ENCODE measurements at regions not wholly inside any gene's neighbourhood (a gene's known extent, or its start where the extent isn't known, plus 50 kb on each side); places are given as distances from the start of the nearest gene placed in this dataset.

DNA sequence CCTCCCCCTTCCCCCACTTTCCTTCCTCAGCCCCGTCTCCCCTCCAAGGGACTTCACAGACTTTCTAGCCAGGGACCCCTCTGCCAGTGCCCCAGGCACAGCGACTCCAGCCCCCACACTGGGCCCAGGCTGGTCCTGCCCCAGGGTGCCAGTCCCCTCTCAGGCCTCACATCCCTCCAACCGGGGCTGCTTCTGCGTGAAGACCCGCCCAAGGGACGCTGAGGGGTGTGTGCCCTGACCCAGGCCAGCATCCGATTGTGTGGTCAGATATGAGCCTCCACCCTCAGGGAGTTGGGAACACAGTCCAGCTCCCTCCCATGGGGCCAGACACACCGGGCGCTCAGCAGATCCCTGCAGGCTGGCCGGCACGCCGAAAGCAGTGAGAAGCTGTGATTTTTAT, 97.0 kb downstream of the MICALL2 start:
- Histone ChIP-seq H3K4me1 (ENCODE audit: control insufficient read depth, insufficient read depth, low read length, poor library complexity, severe bottlenecking) (no peaks in the 10 kb centered on the region), H3K9me3 (ENCODE audit: control insufficient read depth, low read length) (peaks cover 6% of the 10 kb centered on the region), H3K36me3 (ENCODE audit: control insufficient read depth, insufficient read depth, low read length) (no peaks in the 10 kb centered on the region), H3K4me3 (ENCODE audit: extremely low read depth, insufficient read depth, low read length, poor library complexity, severe bottlenecking) (no peak overlapping the region), H3K27ac (ENCODE audit: low read depth, low read length, severe bottlenecking) (no peak overlapping the region)
- WGBS, 2 experiments (ENCODE audit: insufficient coverage in 2 of 2): 84 to 92% methylated on average over 9 to 10 of the region's 12 CpGs

DNA sequence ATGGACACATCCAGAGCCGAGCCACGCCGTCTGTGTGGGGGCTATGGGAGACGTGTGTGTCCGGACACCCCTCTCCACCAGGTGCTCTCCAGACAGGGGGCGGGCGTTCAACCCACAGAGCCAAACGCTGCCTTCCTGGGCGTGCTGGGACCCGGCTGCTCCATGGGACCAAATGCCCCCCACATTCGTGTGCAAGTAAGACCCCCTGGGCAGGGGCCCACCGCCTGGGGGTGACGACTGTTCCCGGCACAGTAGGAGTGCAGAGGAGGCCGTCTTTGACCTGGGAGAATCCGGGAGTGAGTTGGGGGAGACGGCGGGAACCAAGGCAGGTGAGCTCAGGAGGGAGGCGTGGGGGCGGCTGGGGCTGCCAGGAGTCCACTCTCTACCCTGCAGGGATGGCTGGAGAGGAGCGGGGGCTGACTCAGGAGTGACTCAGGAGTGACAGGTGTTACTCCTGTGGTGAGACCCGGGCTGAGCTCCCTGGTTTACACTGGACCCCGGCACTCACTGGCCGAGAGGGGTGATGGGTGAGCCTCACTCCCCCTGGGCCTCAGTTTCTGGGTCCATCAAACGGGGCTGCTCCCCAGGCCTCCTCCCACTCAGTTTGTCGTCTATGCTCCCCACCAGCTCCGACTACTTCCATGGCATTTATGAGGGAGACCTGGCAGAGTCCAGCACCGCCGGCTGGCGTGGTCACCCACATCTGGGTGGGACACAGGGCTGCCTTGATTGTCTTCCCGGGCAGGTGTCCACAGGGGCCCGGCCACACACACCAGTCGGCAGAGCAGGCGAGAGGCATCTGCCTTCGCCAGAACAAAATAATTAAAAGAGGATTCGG, 95.0 kb downstream of the MICALL2 start:
- WGBS, 2 experiments (ENCODE audit: insufficient coverage in 2 of 2): 81 to 85% methylated on average over 33 to 34 of the region's 36 CpGs
- H3K36me3 ChIP-seq (ENCODE audit: control insufficient read depth, insufficient read depth, low read length): no peaks in the 10 kb centered on the region
- H3K27ac ChIP-seq (ENCODE audit: low read depth, low read length, severe bottlenecking): no peak overlapping the region
- no peak overlapping the region for H3K4me3 ChIP-seq (ENCODE audit: extremely low read depth, insufficient read depth, low read length, poor library complexity, severe bottlenecking)
- peaks cover 5% of the 10 kb centered on the region for H3K4me1 ChIP-seq (ENCODE audit: control insufficient read depth, insufficient read depth, low read length, poor library complexity, severe bottlenecking)
- peaks cover 6% of the 10 kb centered on the region for H3K9me3 ChIP-seq (ENCODE audit: control insufficient read depth, low read length)

DNA sequence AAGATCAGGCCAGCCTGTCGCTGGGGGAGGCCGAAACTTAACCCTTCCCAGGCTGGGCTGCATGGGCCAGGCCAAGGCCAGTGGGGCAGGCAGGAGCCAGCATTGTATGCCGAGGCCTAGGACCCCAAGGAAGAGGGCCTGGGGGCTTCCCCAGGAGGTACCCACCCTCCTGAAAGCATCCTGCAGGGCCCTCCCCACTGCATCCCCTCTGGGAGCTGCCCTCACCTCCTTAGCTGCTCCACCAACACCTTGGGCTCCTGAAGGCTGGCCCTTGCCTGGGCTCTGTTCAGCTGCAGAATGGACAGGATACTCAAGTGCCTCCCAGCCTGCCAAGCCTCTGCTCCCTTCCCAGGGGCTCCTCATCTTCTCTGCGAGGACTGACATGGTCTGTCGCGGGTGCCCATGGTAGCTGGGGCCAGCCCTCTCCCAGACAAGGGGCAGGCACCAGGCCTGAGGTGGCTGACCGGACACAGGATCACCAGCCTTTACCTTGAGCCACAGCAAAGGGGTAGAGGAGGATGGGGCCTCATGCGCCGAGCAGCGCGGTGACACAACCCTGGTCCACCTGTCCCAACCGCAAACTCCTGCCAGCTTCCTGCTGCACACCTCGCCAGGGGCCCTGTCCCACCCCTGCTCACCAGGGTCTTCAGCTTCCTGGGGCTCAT, 94.2 kb downstream of the MICALL2 start:
- WGBS, 2 experiments (ENCODE audit: insufficient coverage in 2 of 2): 88 to 89% methylated on average over 11 to 12 of the region's 13 CpGs
- H3K4me1 ChIP-seq (ENCODE audit: control insufficient read depth, insufficient read depth, low read length, poor library complexity, severe bottlenecking): peaks cover 5% of the 10 kb centered on the region
- H3K9me3 ChIP-seq (ENCODE audit: control insufficient read depth, low read length): peaks cover 6% of the 10 kb centered on the region
- no peaks in the 10 kb centered on the region for H3K36me3 ChIP-seq (ENCODE audit: control insufficient read depth, insufficient read depth, low read length)
- H3K4me3 ChIP-seq (ENCODE audit: extremely low read depth, insufficient read depth, low read length, poor library complexity, severe bottlenecking): no peak overlapping the region
- no peak overlapping the region for H3K27ac ChIP-seq (ENCODE audit: low read depth, low read length, severe bottlenecking)

DNA sequence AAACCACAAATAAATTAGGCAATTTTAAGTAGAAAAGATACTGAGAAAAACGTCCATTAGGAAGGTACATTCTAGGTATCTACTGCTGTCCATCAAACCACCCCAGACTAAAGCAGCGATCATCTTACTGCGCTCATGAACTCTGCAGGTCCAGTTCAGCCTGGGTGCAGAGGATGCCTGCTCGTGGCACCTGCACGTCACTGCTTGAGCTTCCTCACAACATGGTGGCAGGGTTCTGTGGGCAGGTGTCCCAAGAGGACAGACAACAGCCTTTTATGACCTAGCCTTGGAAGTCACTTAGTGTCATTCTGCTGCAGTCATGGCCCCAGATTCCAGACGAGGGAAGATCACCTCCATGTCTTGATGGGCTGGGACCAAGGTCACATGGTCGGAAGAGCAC, 93.4 kb downstream of the MICALL2 start:
- Histone ChIP-seq H3K9me3 (ENCODE audit: control insufficient read depth, low read length) (peaks cover 6% of the 10 kb centered on the region), H3K36me3 (ENCODE audit: control insufficient read depth, insufficient read depth, low read length) (no peaks in the 10 kb centered on the region), H3K4me3 (ENCODE audit: extremely low read depth, insufficient read depth, low read length, poor library complexity, severe bottlenecking) (no peak overlapping the region), H3K27ac (ENCODE audit: low read depth, low read length, severe bottlenecking) (no peak overlapping the region), H3K4me1 (ENCODE audit: control insufficient read depth, insufficient read depth, low read length, poor library complexity, severe bottlenecking) (peaks cover 5% of the 10 kb centered on the region)
- 87 to 91% methylated on average over 7 of the region's 7 CpGs for WGBS, 2 experiments (ENCODE audit: insufficient coverage in 2 of 2)

DNA sequence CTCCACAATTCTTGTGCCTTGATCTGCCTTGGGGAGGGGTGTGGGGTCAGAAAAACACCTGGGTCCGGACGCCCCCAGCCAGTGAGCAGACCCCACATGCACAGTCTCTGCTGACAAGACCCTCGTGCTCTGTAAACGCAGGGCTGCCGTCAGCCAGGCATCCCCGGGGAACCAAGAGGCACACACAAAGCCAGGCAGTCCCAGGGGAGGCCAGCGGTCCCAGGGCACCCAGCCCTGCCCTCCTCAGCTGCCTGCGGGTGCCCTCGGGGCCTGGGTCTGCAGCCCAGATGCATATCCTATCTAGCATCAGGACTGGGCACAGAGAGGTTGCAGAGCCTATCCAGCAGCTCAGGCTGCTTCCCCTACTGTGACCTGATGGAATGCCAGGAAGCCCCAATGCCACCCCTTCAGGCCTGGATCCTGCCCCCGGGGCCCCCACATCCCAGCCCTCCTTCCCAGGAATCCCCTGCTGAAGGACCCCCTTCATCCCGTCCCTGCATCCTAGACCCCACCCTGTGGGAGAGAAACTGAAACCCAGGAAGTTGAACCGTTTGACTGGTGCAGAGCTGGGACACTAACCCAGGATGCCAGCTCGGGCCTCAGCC, 92.4 kb downstream of the MICALL2 start:
- WGBS, 2 experiments (ENCODE audit: insufficient coverage in 2 of 2): 85 to 94% methylated on average over 10 to 12 of the region's 13 CpGs
- H3K9me3 ChIP-seq (ENCODE audit: control insufficient read depth, low read length): peaks cover 6% of the 10 kb centered on the region

DNA sequence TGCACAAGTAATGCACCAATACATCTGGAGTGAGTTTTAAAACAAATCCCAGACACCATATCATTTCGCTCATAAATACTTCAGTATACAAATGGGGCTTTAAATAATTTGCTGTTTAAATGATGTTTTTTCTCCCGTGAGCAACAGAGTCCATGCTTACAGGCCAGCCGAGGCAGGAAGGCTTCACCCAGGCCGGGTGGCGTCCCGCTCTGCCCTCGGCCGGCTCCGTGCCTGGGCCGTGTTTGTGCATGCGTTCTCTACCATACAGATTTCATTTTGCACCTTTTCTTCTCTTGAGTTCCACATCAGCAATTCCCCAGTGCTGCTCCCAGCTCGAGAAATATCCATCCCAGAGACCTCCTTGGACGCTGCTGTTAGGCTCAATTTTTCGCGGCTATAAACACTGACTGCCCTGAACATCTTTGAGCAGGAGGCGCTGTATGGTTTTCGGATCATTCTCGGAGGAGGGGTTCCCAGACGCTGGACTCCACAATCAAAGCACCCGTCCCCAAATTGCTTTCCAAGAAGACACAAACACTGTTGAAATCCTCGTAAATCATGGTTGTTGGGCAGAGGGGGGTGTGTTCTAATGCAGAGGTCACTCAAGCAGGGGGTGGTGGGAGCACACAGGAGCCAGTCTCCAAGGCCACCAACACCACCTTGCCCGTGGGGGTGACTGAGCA, 91.6 kb downstream of the MICALL2 start:
- Histone ChIP-seq H3K4me3 (ENCODE audit: extremely low read depth, insufficient read depth, low read length, poor library complexity, severe bottlenecking) (no peak overlapping the region), H3K4me1 (ENCODE audit: control insufficient read depth, insufficient read depth, low read length, poor library complexity, severe bottlenecking) (peaks cover 5% of the 10 kb centered on the region), H3K36me3 (ENCODE audit: control insufficient read depth, insufficient read depth, low read length) (no peaks in the 10 kb centered on the region), H3K9me3 (ENCODE audit: control insufficient read depth, low read length) (peaks cover 6% of the 10 kb centered on the region), H3K27ac (ENCODE audit: low read depth, low read length, severe bottlenecking) (no peak overlapping the region)
- WGBS, 2 experiments (ENCODE audit: insufficient coverage in 2 of 2): 85 to 89% methylated on average over 10 to 18 of the region's 22 CpGs

More for the DNA sequence above, 92.4 kb downstream of the MICALL2 start:
- Histone ChIP-seq H3K4me3 (ENCODE audit: extremely low read depth, insufficient read depth, low read length, poor library complexity, severe bottlenecking) (no peak overlapping the region), H3K27ac (ENCODE audit: low read depth, low read length, severe bottlenecking) (no peak overlapping the region), H3K36me3 (ENCODE audit: control insufficient read depth, insufficient read depth, low read length) (no peaks in the 10 kb centered on the region), H3K4me1 (ENCODE audit: control insufficient read depth, insufficient read depth, low read length, poor library complexity, severe bottlenecking) (peaks cover 5% of the 10 kb centered on the region)

DNA sequence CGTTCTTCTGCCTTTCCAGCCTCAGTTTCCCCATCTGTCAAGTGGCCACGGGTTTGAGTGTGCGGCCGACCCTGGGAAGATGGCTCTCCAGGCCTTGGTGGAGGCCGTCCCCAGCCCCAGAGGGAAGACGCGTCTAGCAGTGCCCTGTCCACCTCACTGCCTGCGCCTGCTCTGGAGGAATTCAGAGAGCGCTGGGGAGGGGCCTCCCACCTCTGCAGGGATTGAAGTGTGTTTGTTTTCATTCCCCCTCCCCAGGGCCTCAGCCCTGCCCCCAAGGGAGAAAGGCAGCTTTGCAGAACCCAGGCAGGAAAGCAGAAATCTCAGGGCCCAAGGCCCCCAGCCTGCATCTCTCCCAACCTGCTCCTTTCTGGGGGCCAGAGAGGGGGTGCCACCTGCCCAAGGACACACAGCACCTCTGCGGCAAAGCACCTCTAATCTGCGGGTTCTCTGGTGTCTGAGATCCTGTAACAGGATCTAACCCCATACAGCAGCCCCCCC, 91.0 kb downstream of the MICALL2 start:
- H3K4me3 ChIP-seq (ENCODE audit: extremely low read depth, insufficient read depth, low read length, poor library complexity, severe bottlenecking): no peak overlapping the region
- H3K4me1 ChIP-seq (ENCODE audit: control insufficient read depth, insufficient read depth, low read length, poor library complexity, severe bottlenecking): peaks cover 5% of the 10 kb centered on the region
- no peak overlapping the region for H3K27ac ChIP-seq (ENCODE audit: low read depth, low read length, severe bottlenecking)
- H3K9me3 ChIP-seq (ENCODE audit: control insufficient read depth, low read length): peaks cover 6% of the 10 kb centered on the region
- whole genome bisulfite sequencing, 2 experiments (ENCODE audit: insufficient coverage in 2 of 2): 52 to 55% methylated on average over 7 to 8 of the region's 11 CpGs
- H3K36me3 ChIP-seq (ENCODE audit: control insufficient read depth, insufficient read depth, low read length): no peaks in the 10 kb centered on the region

DNA sequence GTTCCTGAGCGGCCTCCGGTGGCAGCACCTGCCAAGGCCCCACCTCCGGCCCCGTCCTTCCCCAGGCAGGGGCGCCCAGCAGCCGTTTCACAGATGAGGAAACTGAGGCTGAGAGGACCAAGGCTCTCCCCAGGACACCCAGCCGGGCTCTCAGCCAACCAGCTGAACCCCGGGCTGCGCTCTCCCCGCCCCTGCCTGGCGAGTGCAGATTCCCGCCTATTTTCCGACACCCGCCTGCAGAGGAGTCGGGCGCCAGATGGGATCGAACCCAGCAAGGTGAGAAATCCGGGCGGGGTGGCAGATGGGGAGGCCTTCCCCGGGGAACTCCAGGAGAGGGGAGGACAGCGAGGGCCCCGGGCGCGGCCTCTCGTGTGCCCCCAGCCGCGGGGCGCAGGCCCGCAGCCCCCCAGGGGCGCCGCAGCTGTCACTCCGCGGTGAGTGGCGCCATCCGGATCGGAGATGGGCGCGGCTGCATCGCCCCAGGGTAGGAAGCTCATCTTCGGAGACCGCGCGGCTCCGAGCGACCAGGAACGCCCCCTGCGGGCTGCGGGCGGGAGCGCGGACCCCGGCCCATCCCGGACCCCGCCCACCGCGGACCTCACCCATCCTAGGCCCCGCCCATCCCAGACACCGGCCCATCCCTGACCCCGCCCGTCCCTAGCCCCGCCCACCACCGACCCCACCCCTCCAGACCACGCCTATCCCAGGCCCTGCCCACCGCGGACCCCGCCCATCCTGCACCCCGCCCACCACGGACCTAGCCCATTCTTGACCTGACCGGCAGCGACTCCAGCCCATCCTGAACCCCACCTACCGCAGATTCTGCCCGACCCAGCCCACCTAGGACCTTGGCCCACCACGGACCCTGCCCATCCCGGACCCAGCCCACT, 90.3 kb downstream of the MICALL2 start:
- peaks cover 5% of the 10 kb centered on the region for H3K4me1 ChIP-seq (ENCODE audit: control insufficient read depth, insufficient read depth, low read length, poor library complexity, severe bottlenecking)
- H3K27ac ChIP-seq (ENCODE audit: low read depth, low read length, severe bottlenecking): no peak overlapping the region
- 4 to 5% methylated on average over 56 of the region's 74 CpGs for WGBS, 2 experiments (ENCODE audit: insufficient coverage in 2 of 2)
- H3K36me3 ChIP-seq (ENCODE audit: control insufficient read depth, insufficient read depth, low read length): no peaks in the 10 kb centered on the region
- H3K4me3 ChIP-seq (ENCODE audit: extremely low read depth, insufficient read depth, low read length, poor library complexity, severe bottlenecking): no peak overlapping the region
- H3K9me3 ChIP-seq (ENCODE audit: control insufficient read depth, low read length): peaks cover 6% of the 10 kb centered on the region

DNA sequence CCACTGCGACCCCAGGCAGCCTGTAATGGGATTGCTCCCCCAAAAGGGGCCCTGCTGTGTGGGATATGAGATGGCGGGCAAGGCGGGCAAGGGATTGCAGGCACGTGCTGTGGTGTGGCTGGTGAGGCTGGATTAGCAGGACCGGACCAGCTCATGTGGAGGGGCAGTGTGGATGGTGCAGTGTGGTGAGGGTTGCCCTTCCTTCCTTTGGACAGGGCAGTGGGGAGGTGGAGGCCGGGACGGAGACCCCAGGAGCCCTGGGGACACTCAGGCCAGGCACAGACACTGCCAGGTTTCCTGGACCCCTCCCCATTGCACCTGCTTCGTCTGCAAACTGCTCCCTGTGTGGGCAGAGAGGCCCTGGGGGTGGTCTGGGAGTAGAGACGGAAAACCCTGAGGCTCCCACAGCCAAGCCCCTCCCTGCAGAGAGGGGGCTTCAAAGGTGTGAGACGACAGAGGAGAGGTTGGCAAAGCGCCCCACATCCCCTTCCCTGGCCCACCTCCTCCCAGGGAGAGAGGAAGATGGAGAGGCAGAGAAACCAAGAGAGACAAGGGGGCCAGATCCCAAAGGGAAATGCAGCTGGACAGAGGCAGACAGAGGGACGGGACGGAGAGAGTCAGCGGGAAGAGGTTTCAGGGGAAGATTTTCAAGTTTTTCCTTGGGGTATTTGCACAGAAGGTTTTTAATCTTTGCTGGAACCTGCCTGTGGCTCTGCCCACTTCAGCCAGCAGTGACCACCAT, 89.2 kb downstream of the MICALL2 start:
- WGBS, 2 experiments (ENCODE audit: insufficient coverage in 2 of 2): 61 to 62% methylated on average over 7 to 8 of the region's 14 CpGs
- Histone ChIP-seq H3K4me1 (ENCODE audit: control insufficient read depth, insufficient read depth, low read length, poor library complexity, severe bottlenecking) (peaks cover 5% of the 10 kb centered on the region), H3K9me3 (ENCODE audit: control insufficient read depth, low read length) (peaks cover 6% of the 10 kb centered on the region)

More for the DNA sequence above, 89.2 kb downstream of the MICALL2 start:
- Histone ChIP-seq H3K4me3 (ENCODE audit: extremely low read depth, insufficient read depth, low read length, poor library complexity, severe bottlenecking) (no peak overlapping the region), H3K27ac (ENCODE audit: low read depth, low read length, severe bottlenecking) (no peak overlapping the region), H3K36me3 (ENCODE audit: control insufficient read depth, insufficient read depth, low read length) (no peaks in the 10 kb centered on the region)
